ENCODE measurements at regions not wholly inside any gene's neighbourhood (a gene's known extent, or its start where the extent isn't known, plus 50 kb on each side); places are given as distances from the start of the nearest gene placed in this dataset.

- TF ChIP-seq, protein P1, sequence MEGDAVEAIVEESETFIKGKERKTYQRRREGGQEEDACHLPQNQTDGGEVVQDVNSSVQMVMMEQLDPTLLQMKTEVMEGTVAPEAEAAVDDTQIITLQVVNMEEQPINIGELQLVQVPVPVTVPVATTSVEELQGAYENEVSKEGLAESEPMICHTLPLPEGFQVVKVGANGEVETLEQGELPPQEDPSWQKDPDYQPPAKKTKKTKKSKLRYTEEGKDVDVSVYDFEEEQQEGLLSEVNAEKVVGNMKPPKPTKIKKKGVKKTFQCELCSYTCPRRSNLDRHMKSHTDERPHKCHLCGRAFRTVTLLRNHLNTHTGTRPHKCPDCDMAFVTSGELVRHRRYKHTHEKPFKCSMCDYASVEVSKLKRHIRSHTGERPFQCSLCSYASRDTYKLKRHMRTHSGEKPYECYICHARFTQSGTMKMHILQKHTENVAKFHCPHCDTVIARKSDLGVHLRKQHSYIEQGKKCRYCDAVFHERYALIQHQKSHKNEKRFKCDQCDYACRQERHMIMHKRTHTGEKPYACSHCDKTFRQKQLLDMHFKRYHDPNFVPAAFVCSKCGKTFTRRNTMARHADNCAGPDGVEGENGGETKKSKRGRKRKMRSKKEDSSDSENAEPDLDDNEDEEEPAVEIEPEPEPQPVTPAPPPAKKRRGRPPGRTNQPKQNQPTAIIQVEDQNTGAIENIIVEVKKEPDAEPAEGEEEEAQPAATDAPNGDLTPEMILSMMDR (IDR thresholded peaks at IDR 0.05), result no peak
- TF ChIP-seq POLR2A (IDR thresholded peaks at IDR 0.05), result no peak
These were observed 118.9 kb upstream of the SMLR1 start for GRCh38 chr6:130708338-130708737.
